GM13976 (cell line): ENCODE measurements at regions not wholly inside any gene's neighbourhood (a gene's known extent, or its start where the extent isn't known, plus 50 kb on each side); places are given as distances from the start of the nearest gene placed in this dataset.
A peak's percentile ranks its signal among the peaks of the same experiment; 100 is the strongest.
"Not testable (repeated sequence)": the region's sequence is repeated elsewhere in the genome, so short reads cannot be mapped to it uniquely, and the experiment has no call there.

Experiments
- DNase-seq: peaks from one replicate; pipeline ENCODE4 v3.0.0; 2012; ENCODE audit warnings: low spot score
- CTCF ChIP-seq: IDR thresholded peaks from 2 replicates; pipeline ENCODE4 v1.5.1; 2012; ENCODE audit warnings: borderline replicate concordance, mild to moderate bottlenecking; ENCODE audit not compliant: insufficient read depth; ENCODE audit errors: extremely low read depth, missing control alignments, control extremely low read depth
- in situ Hi-C: fragments of 300-500 bp; cut with MboI; formaldehyde crosslinking; loops from one replicate; pipeline ENCODE4 v1.12.0; 2022; ENCODE audit warnings: low sequenced_read_pairs, mixed read lengths, inconsistent platforms; ENCODE audit not compliant: unreplicated experiment

GRCh38 chr1:157377280-157377713 lies 175.0 kb downstream of the FCRL5 start:
- DNase-seq, result not testable (repeated sequence)
- peak; percentile 44 for TF ChIP-seq CTCF
- in situ Hi-C loops, result loop anchor here (5.0 kb wide), 1 partner anchor 110 kb away; no protein-coding TSS in a partner anchor

GRCh38 chr1:157376681-157377080 lies 175.6 kb downstream of the FCRL5 start:
- DNase-seq, result no peak
- in situ Hi-C loops, result loop anchor here (5.0 kb wide), 1 partner anchor 111 kb away; no protein-coding TSS in a partner anchor
- TF ChIP-seq CTCF, result no peak

GRCh38 chr1:157372311-157372710 lies 180.0 kb downstream of the FCRL5 start:
- DNase-seq, in situ Hi-C loops: not testable (repeated sequence)

GRCh38 chr1:157371826-157372225 lies 180.5 kb downstream of the FCRL5 start:
- no peak for DNase-seq
- in situ Hi-C loops, result no loop called here
- no peak for TF ChIP-seq CTCF

GRCh38 chr1:157371221-157371620 lies 181.1 kb downstream of the FCRL5 start:
- DNase-seq, result no peak
- TF ChIP-seq CTCF, result no peak
- in situ Hi-C loops, result no loop called here

GRCh38 chr1:157370698-157371097 lies 181.6 kb downstream of the FCRL5 start:
- no peak for DNase-seq
- TF ChIP-seq CTCF, result no peak
- in situ Hi-C loops, result no loop called here

GRCh38 chr1:157369808-157370521 lies 182.3 kb downstream of the FCRL5 start:
- DNase-seq, result peak; percentile 56
- peak; percentile 83 for TF ChIP-seq CTCF
- in situ Hi-C loops, result loop anchor here (10.0 kb wide), 1 partner anchor 165 kb away; no protein-coding TSS in a partner anchor

GRCh38 chr1:157368941-157369340 lies 183.4 kb downstream of the FCRL5 start:
- not testable (repeated sequence) for DNase-seq
- in situ Hi-C loops, result loop anchor here (10.0 kb wide), 1 partner anchor 164 kb away; no protein-coding TSS in a partner anchor
